Endothelial cell of umbilical vein (primary cell): ENCODE measurements at regions not wholly inside any gene's neighbourhood (a gene's known extent, or its start where the extent isn't known, plus 50 kb on each side); places are given as distances from the start of the nearest gene placed in this dataset.

Experiments
- BruUV-seq: library from RNA; stranded (reverse); fragments of 400-500 nt; replicated peaks from 2 replicates; lab custom pipeline; 2021; lab: Mats Ljungman, UMichigan
- CTCF ChIA-PET: fragments of 300-600, 350-600 bp; sonication (Branson Sonifier 250); formaldehyde crosslinking; loops from one replicate; lab custom pipeline; 2021; ENCODE audit warnings: antibody characterized with exemption, inconsistent platforms; lab: Charles Lee
- POLR2A ChIA-PET: fragments of 300-600, 350-600 bp; sonication (Branson Sonifier 250); formaldehyde crosslinking; loops from one replicate; lab custom pipeline; 2021; ENCODE audit warnings: antibody characterized with exemption, inconsistent platforms; lab: Charles Lee
- DNase-seq: peaks from one replicate; pipeline ENCODE4 v3.0.0-alpha.2; 2011; ENCODE audit warnings: low read depth, low spot score
- FAIRE-seq: peaks from 2 replicates; lab custom pipeline; 2011; peaks lifted over from hg19 to GRCh38; lab: Jason Lieb, UNC
- H2AFZ ChIP-seq: 2 replicates; pipeline ENCODE4 v1.6.0; 2012; ENCODE audit warnings: low read depth, low read length, control low read depth, inconsistent platforms
- H3K27ac ChIP-seq: 2 replicates; pipeline ENCODE4 v1.5.1; 2011; ENCODE audit warnings: low read depth, mild to moderate bottlenecking, control low read depth, low read length, moderate library complexity; ENCODE audit not compliant: insufficient read depth
- H3K27me3 ChIP-seq, 2 experiments: 2 replicates each; pipeline versions ENCODE4 v1.6.0 to v1.6.1; 2011; ENCODE audit warnings: low read length in 2 of 2, mixed read lengths in 1 of 2; ENCODE audit not compliant: control insufficient read depth in 2 of 2, insufficient read depth in 2 of 2
- H3K36me3 ChIP-seq, 2 experiments: 2 replicates in 1 of 2; 3 replicates in 1 of 2; pipeline ENCODE4 v1.5.1; 2011; ENCODE audit warnings: low read length in 2 of 2, mild to moderate bottlenecking in 1 of 2, moderate library complexity in 1 of 2; ENCODE audit not compliant: control insufficient read depth in 2 of 2, insufficient read depth in 2 of 2; ENCODE audit errors: extremely low read depth in 1 of 2
- H3K4me1 ChIP-seq: 3 replicates; pipeline ENCODE4 v1.5.1; 2011; ENCODE audit warnings: mild to moderate bottlenecking, low read length; ENCODE audit not compliant: control insufficient read depth, insufficient read depth; ENCODE audit errors: extremely low read depth
- H3K4me2 ChIP-seq: 2 replicates; pipeline ENCODE4 v1.6.1; 2011; ENCODE audit warnings: low read length, control low read depth, mixed read lengths; ENCODE audit not compliant: insufficient read depth
- H3K4me3 ChIP-seq, 3 experiments: fragments of 200-600 bp in 1 of 3; sonication (generic), shearing (Covaris generic) in 1 of 3; replicated peaks in 1 of 3; 2 replicates each; pipeline ENCODE4 v1.5.1; 2011 to 2016; ENCODE audit warnings: control low read depth in 3 of 3, low read length in 3 of 3, mild to moderate bottlenecking in 2 of 3, inconsistent platforms in 1 of 3, low read depth in 1 of 3, moderate library complexity in 1 of 3; ENCODE audit not compliant: insufficient read depth in 1 of 3
- H3K79me2 ChIP-seq: 2 replicates; pipeline ENCODE4 v1.6.0; 2012; ENCODE audit warnings: low read length, inconsistent platforms; ENCODE audit not compliant: control insufficient read depth, insufficient read depth
- H3K9ac ChIP-seq: replicated peaks from 2 replicates; pipeline ENCODE3; 2011; ENCODE audit warnings: low read length, control low read depth; ENCODE audit not compliant: insufficient read depth; ENCODE audit errors: extremely low read depth
- H3K9me1 ChIP-seq: replicated peaks from 3 replicates; pipeline ENCODE4 v1.6.0; 2011; ENCODE audit warnings: mild to moderate bottlenecking, low read length; ENCODE audit not compliant: control insufficient read depth, insufficient read depth; ENCODE audit errors: extremely low read depth
- H3K9me3 ChIP-seq: replicated peaks from 2 replicates; pipeline ENCODE4 v1.5.1; 2012; ENCODE audit warnings: low read length, inconsistent platforms; ENCODE audit not compliant: control insufficient read depth, insufficient read depth
- H4K20me1 ChIP-seq: replicated peaks from 2 replicates; pipeline ENCODE3; 2011; ENCODE audit warnings: mild to moderate bottlenecking, low read length; ENCODE audit not compliant: control insufficient read depth, insufficient read depth; ENCODE audit errors: extremely low read depth
- CTCF ChIP-seq, 2 donors: IDR thresholded peaks; 1 replicate in 1 of 2; 2 replicates in 1 of 2; pipeline ENCODE4 v1.5.1; 2011; ENCODE audit warnings: low read length in 2 of 2, mild to moderate bottlenecking in 2 of 2, moderate library complexity in 2 of 2, control low read depth in 1 of 2, inconsistent platforms in 1 of 2, low read depth in 1 of 2; ENCODE audit not compliant: insufficient read depth in 1 of 2; ENCODE audit errors: extremely low read depth in 1 of 2
- EZH2 ChIP-seq: IDR thresholded peaks from 2 replicates; pipeline ENCODE4 v1.6.1; 2012; ENCODE audit warnings: borderline replicate concordance, low read depth, mild to moderate bottlenecking, moderate library complexity, low read length, inconsistent platforms; ENCODE audit not compliant: severe bottlenecking
- FOS ChIP-seq: IDR thresholded peaks from 2 replicates; pipeline ENCODE4 v1.6.1; 2011; ENCODE audit warnings: mild to moderate bottlenecking, low read length, moderate library complexity, borderline replicate concordance; ENCODE audit not compliant: insufficient read depth
- GATA2 ChIP-seq: IDR thresholded peaks from 2 replicates; pipeline ENCODE4 v1.7.0; 2011; ENCODE audit warnings: low read depth, mild to moderate bottlenecking, moderate library complexity, mixed read lengths, low read length; ENCODE audit not compliant: insufficient read length, insufficient read depth
- JUN ChIP-seq: IDR thresholded peaks from 2 replicates; pipeline ENCODE4 v1.6.1; 2011; ENCODE audit warnings: borderline replicate concordance, low read depth; ENCODE audit not compliant: insufficient read length, insufficient read depth
- MAX ChIP-seq: IDR thresholded peaks from 2 replicates; pipeline ENCODE4 v1.6.1; 2011; ENCODE audit not compliant: insufficient read depth, insufficient read length
- MYC ChIP-seq: IDR thresholded peaks from one replicate; pipeline ENCODE4 v1.6.1; 2011; ENCODE audit warnings: mild to moderate bottlenecking, low read depth, low read length
- POLR2A ChIP-seq: IDR thresholded peaks from 2 replicates; pipeline ENCODE4 v1.6.1; 2012; ENCODE audit warnings: low read depth, mild to moderate bottlenecking, control low read depth, low read length
- POLR2AphosphoS5 ChIP-seq: IDR thresholded peaks from 2 replicates; pipeline ENCODE4 v1.6.1; 2012; ENCODE audit warnings: low read depth, mild to moderate bottlenecking, control low read depth, low read length, moderate library complexity; ENCODE audit not compliant: insufficient read depth
- dilution Hi-C: fragments of 300-500 bp; cut with MboI; formaldehyde crosslinking; loops from one replicate; pipeline ENCODE4 v1.15.0; 2019; ENCODE audit warnings: low sequenced_read_pairs; ENCODE audit not compliant: extremely low pct_ligation_motif_present
- intact Hi-C: fragments of 100-400 bp; cut with micrococcal nuclease; formaldehyde crosslinking; loops from one replicate; pipeline ENCODE4 v1.10.0; 2022

GRCh38 chrX:96361844-96362243 is 322.8 kb upstream of the DIAPH2 start:
- Histone ChIP-seq H3K4me3 (no peak overlapping the region), H3K4me2 (no peak overlapping the region), H3K79me2 (no peaks in the 10 kb centered on the region), H2AFZ (no peak overlapping the region), H4K20me1 (no peaks in the 10 kb centered on the region), H3K4me1 (no peaks in the 10 kb centered on the region), H3K9me1 (no peaks in the 10 kb centered on the region), H3K9me3 (no peaks in the 10 kb centered on the region), H3K27me3 (no peaks in the 10 kb centered on the region), H3K27ac (no peak overlapping the region), H3K9ac (no peak overlapping the region), H3K36me3 (no peaks in the 10 kb centered on the region)
- intact Hi-C loops (no loop called here), dilution Hi-C loops (no loop called here)
- TF ChIP-seq FOS (no peak), POLR2A (no peak), MYC (no peak), MAX (no peak), POLR2AphosphoS5 (no peak), JUN (no peak), GATA2 (no peak), EZH2 (no peak), CTCF (IDR thresholded peaks at IDR 0.05; ENCODE audit: extremely low read depth in 1 of 2, insufficient read depth in 1 of 2, low read depth in 1 of 2, low read length in 2 of 2) (no peak)
- ChIA-PET CTCF (no interaction called here), POLR2A (no interaction called here)
- no peak for FAIRE-seq
- no TSS peak for BruUV-seq
- DNase-seq, result no peak
